Gastroesophageal sphincter (tissue), 3 donors: ENCODE measurements at regions not wholly inside any gene's neighbourhood (a gene's known extent, or its start where the extent isn't known, plus 50 kb on each side); places are given as distances from the start of the nearest gene placed in this dataset.

ENCODE experiments used
- CTCF ChIP-seq, 4 experiments: fragments of 200-600 bp in 2 of 4; fragments of 450-650 bp in 2 of 4; sonication (generic) in 1 of 4; IDR thresholded peaks; one replicate each; pipeline ENCODE4 v1.5.1; 2017 to 2019; ENCODE audit warnings: antibody characterized with exemption in 4 of 4, mild to moderate bottlenecking in 2 of 4, moderate library complexity in 2 of 4
- EP300 ChIP-seq: sonication (generic); formaldehyde crosslinking; IDR thresholded peaks from one replicate; pipeline ENCODE4 v1.6.1; 2017; ENCODE audit warnings: antibody characterized with exemption, mild to moderate bottlenecking
- POLR2A ChIP-seq, 2 donors: fragments of 450-650 bp; IDR thresholded peaks; one replicate each; pipeline ENCODE4 v1.6.1; 2017; ENCODE audit warnings: antibody characterized with exemption in 2 of 2, mild to moderate bottlenecking in 2 of 2, moderate library complexity in 1 of 2
- POLR2AphosphoS5 ChIP-seq: sonication (generic); formaldehyde crosslinking; IDR thresholded peaks from one replicate; pipeline ENCODE4 v1.6.1; 2017; ENCODE audit warnings: antibody characterized with exemption

DNA sequence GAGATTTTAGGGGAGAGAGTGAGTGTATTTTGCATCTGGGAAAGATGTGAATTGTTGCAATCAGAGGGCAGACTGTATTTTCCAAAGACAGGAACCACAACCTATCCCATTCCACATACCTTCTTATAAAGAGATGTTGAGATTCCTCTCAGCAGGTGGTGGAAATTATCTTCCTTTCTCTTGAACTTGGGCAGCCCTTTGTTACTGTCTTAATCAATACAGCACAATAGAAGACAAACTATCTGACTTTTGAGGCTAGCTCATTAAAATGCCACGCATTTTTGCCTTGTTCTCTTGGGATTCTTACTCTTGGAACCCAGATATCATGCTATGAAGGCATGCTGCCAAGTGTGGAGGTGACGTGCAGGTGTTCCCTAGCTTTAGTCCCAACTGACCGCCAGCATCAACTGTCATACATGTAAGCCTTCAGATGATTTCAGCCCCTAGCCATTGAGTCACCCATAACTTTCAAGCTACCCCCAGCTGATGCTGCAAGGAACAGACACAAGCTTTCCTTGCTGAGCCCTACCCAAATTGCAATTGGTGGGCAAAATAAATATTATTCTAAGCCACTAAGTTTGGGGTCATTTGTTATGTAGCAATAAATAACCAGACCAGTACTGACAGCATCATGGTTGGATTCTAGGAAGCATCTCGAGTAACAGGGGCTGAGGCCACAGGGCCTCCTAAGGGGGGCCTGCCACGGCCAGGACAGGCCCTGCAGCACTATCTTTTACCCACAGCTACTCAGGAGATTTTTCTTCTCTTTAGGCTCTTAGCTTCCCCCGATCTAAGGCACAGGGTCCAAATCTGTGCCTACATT is 63.0 kb downstream of the RPL27A start:
- no peak for TF ChIP-seq POLR2A (IDR thresholded peaks at IDR 0.05)
- no peak for TF ChIP-seq CTCF (IDR thresholded peaks at IDR 0.05)
- TF ChIP-seq EP300: no peak
- no peak for TF ChIP-seq POLR2AphosphoS5
